WERI-Rb-1 (cell line): ENCODE measurements at regions not wholly inside any gene's neighbourhood (a gene's known extent, or its start where the extent isn't known, plus 50 kb on each side); places are given as distances from the start of the nearest gene placed in this dataset.

Source experiments
- DNase-seq: peaks from one replicate; pipeline ENCODE4 v3.0.0-alpha.2; 2020
- H3K27ac ChIP-seq: fragments of 250-450 bp; sonication (Bioruptor Pico); 2 replicates; pipeline ENCODE4 v1.5.1; 2020; ENCODE audit warnings: mild to moderate bottlenecking, moderate library complexity
- H3K27me3 ChIP-seq: fragments of 250-450 bp; sonication (Bioruptor Pico); 2 replicates; pipeline ENCODE4 v1.5.1; 2021; ENCODE audit warnings: mild to moderate bottlenecking, low read depth, moderate library complexity; ENCODE audit not compliant: insufficient read depth, severe bottlenecking
- H3K36me3 ChIP-seq: fragments of 250-450 bp; sonication (Bioruptor Pico); 2 replicates; pipeline ENCODE4 v1.5.1; 2020; ENCODE audit warnings: mild to moderate bottlenecking, moderate library complexity
- H3K4me3 ChIP-seq: 2 replicates; pipeline ENCODE4 v1.5.1; 2011; ENCODE audit warnings: low read depth, mild to moderate bottlenecking, control low read depth, low read length
- H3K9me3 ChIP-seq: fragments of 250-450 bp; sonication (Bioruptor Pico); 2 replicates; pipeline ENCODE4 v1.5.1; 2021; ENCODE audit warnings: mild to moderate bottlenecking, moderate library complexity; ENCODE audit not compliant: severe bottlenecking
- TF ChIP-seq, protein P1 (sequence below): IDR thresholded peaks from 2 replicates; pipeline ENCODE4 v1.5.1; 2011; ENCODE audit warnings: low read depth, mild to moderate bottlenecking, control low read depth, inconsistent platforms, low read length

DNA sequence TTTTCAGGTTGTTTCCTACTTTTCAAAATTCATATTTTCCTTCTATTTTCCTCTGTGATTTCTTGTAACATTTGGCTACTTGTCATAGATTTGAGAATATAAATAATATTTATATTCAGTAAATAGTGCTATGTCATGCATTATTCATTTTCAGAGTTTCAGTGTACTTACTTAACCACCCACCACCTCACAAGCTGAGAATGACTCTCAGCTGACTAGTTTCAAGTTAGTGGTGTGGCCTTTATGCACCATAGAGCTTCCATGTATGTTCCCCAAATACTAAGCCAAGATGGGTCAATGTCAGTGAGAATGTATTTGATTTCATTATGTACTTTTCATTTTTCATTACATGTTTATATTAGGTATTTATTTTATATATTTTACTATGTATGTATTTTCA lies 56.9 kb upstream of the RGS1 start:
- no peaks in the 10 kb centered on the region for H3K27me3 ChIP-seq
- no peak overlapping the region for H3K27ac ChIP-seq
- DNase-seq: no peak
- no peaks in the 10 kb centered on the region for H3K9me3 ChIP-seq
- no peaks in the 10 kb centered on the region for H3K36me3 ChIP-seq
- TF ChIP-seq, protein P1, sequence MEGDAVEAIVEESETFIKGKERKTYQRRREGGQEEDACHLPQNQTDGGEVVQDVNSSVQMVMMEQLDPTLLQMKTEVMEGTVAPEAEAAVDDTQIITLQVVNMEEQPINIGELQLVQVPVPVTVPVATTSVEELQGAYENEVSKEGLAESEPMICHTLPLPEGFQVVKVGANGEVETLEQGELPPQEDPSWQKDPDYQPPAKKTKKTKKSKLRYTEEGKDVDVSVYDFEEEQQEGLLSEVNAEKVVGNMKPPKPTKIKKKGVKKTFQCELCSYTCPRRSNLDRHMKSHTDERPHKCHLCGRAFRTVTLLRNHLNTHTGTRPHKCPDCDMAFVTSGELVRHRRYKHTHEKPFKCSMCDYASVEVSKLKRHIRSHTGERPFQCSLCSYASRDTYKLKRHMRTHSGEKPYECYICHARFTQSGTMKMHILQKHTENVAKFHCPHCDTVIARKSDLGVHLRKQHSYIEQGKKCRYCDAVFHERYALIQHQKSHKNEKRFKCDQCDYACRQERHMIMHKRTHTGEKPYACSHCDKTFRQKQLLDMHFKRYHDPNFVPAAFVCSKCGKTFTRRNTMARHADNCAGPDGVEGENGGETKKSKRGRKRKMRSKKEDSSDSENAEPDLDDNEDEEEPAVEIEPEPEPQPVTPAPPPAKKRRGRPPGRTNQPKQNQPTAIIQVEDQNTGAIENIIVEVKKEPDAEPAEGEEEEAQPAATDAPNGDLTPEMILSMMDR: no peak
- no peak overlapping the region for H3K4me3 ChIP-seq

DNA sequence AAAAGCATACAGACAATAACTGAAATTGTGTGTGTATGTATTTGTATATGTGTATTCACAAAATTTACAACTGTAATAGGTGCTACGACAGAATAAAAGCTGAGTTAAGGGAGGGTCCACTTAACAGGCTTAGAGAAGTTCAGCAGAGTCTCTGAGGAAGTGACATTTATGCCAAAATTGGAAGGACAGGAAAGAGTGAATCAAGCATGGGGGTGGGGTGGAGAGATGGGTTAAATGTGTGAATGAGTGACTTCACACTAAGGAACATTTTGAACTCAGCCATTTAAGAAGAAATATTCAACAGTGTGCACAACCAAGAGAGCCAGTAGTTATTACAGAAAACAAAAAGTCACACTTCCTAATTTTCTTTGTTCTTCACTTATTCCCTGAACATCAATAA lies 53.8 kb upstream of the RGS1 start:
- H3K27ac ChIP-seq: no peak overlapping the region
- no peak overlapping the region for H3K4me3 ChIP-seq
- no peaks in the 10 kb centered on the region for H3K36me3 ChIP-seq
- no peaks in the 10 kb centered on the region for H3K9me3 ChIP-seq
- DNase-seq: no peak
- TF ChIP-seq, protein P1: no peak
- H3K27me3 ChIP-seq: no peaks in the 10 kb centered on the region

DNA sequence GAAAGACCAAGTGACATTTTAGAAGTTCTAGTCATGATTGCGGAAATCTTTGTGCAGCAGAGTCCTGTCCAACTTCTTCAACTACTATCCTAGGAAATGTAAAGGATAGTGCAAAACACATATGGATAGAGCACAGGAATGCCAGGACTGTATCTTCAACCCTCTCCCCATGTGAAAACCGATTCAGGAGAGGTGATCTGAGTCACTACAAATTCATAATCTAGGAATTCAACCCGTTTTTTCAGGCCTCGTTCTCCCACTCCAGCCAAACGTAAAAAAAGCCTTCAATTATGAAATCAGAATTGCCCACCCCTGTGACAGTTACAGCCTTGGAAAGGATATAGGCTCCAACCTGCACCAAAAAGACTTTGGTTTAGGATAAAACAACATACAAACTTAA lies 52.9 kb upstream of the RGS1 start:
- no peaks in the 10 kb centered on the region for H3K36me3 ChIP-seq
- no peaks in the 10 kb centered on the region for H3K27me3 ChIP-seq
- TF ChIP-seq, protein P1: no peak
- H3K27ac ChIP-seq: no peak overlapping the region
- no peaks in the 10 kb centered on the region for H3K9me3 ChIP-seq
- DNase-seq: no peak
- no peak overlapping the region for H3K4me3 ChIP-seq

DNA sequence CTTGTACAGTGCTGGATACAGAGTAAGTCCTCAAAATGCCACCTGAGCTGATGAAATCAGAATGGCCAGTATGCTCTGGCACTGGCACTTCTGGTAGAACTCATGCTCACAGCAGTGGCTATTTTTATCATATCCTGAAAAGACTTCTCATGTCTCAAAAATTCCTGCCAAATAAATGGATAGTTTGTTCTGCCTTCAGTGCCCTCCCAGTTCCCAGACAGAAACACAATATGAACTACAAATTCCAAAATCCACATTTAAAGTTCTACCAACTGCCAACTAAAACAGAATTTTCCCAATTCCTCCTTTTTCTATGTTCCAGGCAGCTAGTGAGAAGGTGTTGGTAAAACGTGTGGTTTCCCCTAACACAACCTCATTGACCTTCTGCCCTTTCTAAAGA lies 51.4 kb upstream of the RGS1 start:
- Histone ChIP-seq H3K9me3 (no peaks in the 10 kb centered on the region), H3K27me3 (no peaks in the 10 kb centered on the region), H3K4me3 (no peak overlapping the region), H3K36me3 (no peaks in the 10 kb centered on the region), H3K27ac (no peak overlapping the region)
- no peak for DNase-seq
- TF ChIP-seq, protein P1: no peak
